Mesenchymal stem cell (in vitro differentiated cells and primary cell): ENCODE measurements at regions not wholly inside any gene's neighbourhood (a gene's known extent, or its start where the extent isn't known, plus 50 kb on each side); places are given as distances from the start of the nearest gene placed in this dataset.

Source experiments
- DNase-seq: peaks from one replicate; pipeline ENCODE4 v3.0.0-alpha.2; 2013
- H2AFZ ChIP-seq: one replicate; pipeline ENCODE4 v1.6.1; 2013; ENCODE audit warnings: low read depth, mild to moderate bottlenecking, control low read depth, inconsistent platforms, low read length, moderate library complexity
- H2AK5ac ChIP-seq: 2 replicates; pipeline ENCODE4 v1.6.1; 2013; ENCODE audit warnings: low read length, moderate library complexity, mild to moderate bottlenecking, inconsistent platforms; ENCODE audit not compliant: severe bottlenecking
- H2BK120ac ChIP-seq: one replicate; pipeline ENCODE4 v1.6.1; 2013; ENCODE audit warnings: low read depth, mild to moderate bottlenecking, inconsistent platforms, low read length, moderate library complexity
- H2BK12ac ChIP-seq, 2 experiments: one replicate each; pipeline ENCODE4 v1.6.1; 2013; ENCODE audit warnings: inconsistent platforms in 2 of 2, low read length in 2 of 2, mild to moderate bottlenecking in 2 of 2, moderate library complexity in 2 of 2, control low read depth in 1 of 2
- H2BK15ac ChIP-seq: one replicate; pipeline ENCODE4 v1.6.1; 2013; ENCODE audit warnings: mild to moderate bottlenecking, low read depth, inconsistent platforms; ENCODE audit not compliant: poor library complexity, severe bottlenecking
- H2BK5ac ChIP-seq: 2 replicates; pipeline ENCODE4 v1.6.1; 2013; ENCODE audit warnings: low read depth, mild to moderate bottlenecking, low read length, control low read depth, inconsistent platforms; ENCODE audit not compliant: poor library complexity, severe bottlenecking
- H3K14ac ChIP-seq, 2 experiments: one replicate each; pipeline ENCODE4 v1.6.1; 2013; ENCODE audit warnings: inconsistent platforms in 2 of 2, low read length in 2 of 2, control low read depth in 1 of 2, mild to moderate bottlenecking in 1 of 2, moderate library complexity in 1 of 2
- H3K18ac ChIP-seq, 2 experiments: one replicate each; pipeline ENCODE4 v1.6.1; 2013; ENCODE audit warnings: inconsistent platforms in 2 of 2, low read length in 2 of 2, control low read depth in 1 of 2, low read depth in 1 of 2, mild to moderate bottlenecking in 1 of 2
- H3K23ac ChIP-seq, 2 experiments: one replicate each; pipeline ENCODE4 v1.6.1; 2013; ENCODE audit warnings: inconsistent platforms in 2 of 2, low read length in 2 of 2, mild to moderate bottlenecking in 2 of 2, moderate library complexity in 2 of 2, control low read depth in 1 of 2
- H3K27ac ChIP-seq: 2 replicates; pipeline ENCODE4 v1.5.1; 2013; ENCODE audit warnings: mild to moderate bottlenecking, moderate library complexity, low read length, control low read depth, inconsistent platforms; ENCODE audit not compliant: poor library complexity, severe bottlenecking
- H3K27me3 ChIP-seq, 2 experiments: 2 replicates each; pipeline versions ENCODE4 v1.6.1 to v1.7.0; 2013; ENCODE audit warnings: low read length in 2 of 2, mild to moderate bottlenecking in 2 of 2, moderate library complexity in 2 of 2, control low read depth in 1 of 2, inconsistent platforms in 1 of 2; ENCODE audit not compliant: control insufficient read depth in 1 of 2, insufficient read depth in 1 of 2
- H3K36me3 ChIP-seq, 2 experiments: 2 replicates each; pipeline versions ENCODE4 v1.6.1 to v1.7.0; 2013; ENCODE audit warnings: low read length in 2 of 2, control low read depth in 1 of 2, inconsistent platforms in 1 of 2, low read depth in 1 of 2, mild to moderate bottlenecking in 1 of 2; ENCODE audit not compliant: insufficient read depth in 2 of 2, control insufficient read depth in 1 of 2
- H3K4ac ChIP-seq, 2 experiments: one replicate each; pipeline ENCODE4 v1.6.1; 2013; ENCODE audit warnings: inconsistent platforms in 2 of 2, low read length in 2 of 2, mild to moderate bottlenecking in 2 of 2, moderate library complexity in 2 of 2, control low read depth in 1 of 2, low read depth in 1 of 2
- H3K4me1 ChIP-seq: 2 replicates; pipeline ENCODE4 v1.6.1; 2013; ENCODE audit warnings: low read depth, low read length, control low read depth; ENCODE audit not compliant: control insufficient read depth, insufficient read depth
- H3K4me2 ChIP-seq: 2 replicates; pipeline ENCODE4 v1.6.1; 2013; ENCODE audit warnings: low read length, mild to moderate bottlenecking, inconsistent platforms; ENCODE audit not compliant: poor library complexity, severe bottlenecking
- H3K4me3 ChIP-seq, 2 experiments: 2 replicates each; pipeline versions ENCODE4 v1.5.1 to v1.7.0; 2013; ENCODE audit warnings: low read length in 2 of 2, mild to moderate bottlenecking in 2 of 2, control low read depth in 1 of 2, low read depth in 1 of 2; ENCODE audit not compliant: insufficient read depth in 1 of 2
- H3K79me1 ChIP-seq: replicated peaks from 2 replicates; pipeline ENCODE4 v1.6.1; 2013; ENCODE audit warnings: mild to moderate bottlenecking, control low read depth, low read length, inconsistent platforms; ENCODE audit not compliant: poor library complexity, severe bottlenecking
- H3K9ac ChIP-seq: 2 replicates; pipeline ENCODE4 v1.7.0; 2013; ENCODE audit warnings: mild to moderate bottlenecking, low read length, moderate library complexity
- H3K9me3 ChIP-seq: 2 replicates; pipeline ENCODE4 v1.7.0; 2013; ENCODE audit warnings: mild to moderate bottlenecking, low read length; ENCODE audit not compliant: control insufficient read depth
- H4K8ac ChIP-seq: one replicate; pipeline ENCODE4 v1.6.1; 2013; ENCODE audit warnings: inconsistent platforms, mild to moderate bottlenecking, low read length, moderate library complexity
- H4K91ac ChIP-seq: one replicate; pipeline ENCODE4 v1.6.1; 2013; ENCODE audit warnings: mild to moderate bottlenecking, low read length, inconsistent platforms
- WGBS: methylation state at CpG from one replicate; pipeline ENCODE4 v1.1.7; 2013; ENCODE audit warnings: mixed read lengths; 5-methylcytosine and 5-hydroxymethylcytosine counted together

DNA sequence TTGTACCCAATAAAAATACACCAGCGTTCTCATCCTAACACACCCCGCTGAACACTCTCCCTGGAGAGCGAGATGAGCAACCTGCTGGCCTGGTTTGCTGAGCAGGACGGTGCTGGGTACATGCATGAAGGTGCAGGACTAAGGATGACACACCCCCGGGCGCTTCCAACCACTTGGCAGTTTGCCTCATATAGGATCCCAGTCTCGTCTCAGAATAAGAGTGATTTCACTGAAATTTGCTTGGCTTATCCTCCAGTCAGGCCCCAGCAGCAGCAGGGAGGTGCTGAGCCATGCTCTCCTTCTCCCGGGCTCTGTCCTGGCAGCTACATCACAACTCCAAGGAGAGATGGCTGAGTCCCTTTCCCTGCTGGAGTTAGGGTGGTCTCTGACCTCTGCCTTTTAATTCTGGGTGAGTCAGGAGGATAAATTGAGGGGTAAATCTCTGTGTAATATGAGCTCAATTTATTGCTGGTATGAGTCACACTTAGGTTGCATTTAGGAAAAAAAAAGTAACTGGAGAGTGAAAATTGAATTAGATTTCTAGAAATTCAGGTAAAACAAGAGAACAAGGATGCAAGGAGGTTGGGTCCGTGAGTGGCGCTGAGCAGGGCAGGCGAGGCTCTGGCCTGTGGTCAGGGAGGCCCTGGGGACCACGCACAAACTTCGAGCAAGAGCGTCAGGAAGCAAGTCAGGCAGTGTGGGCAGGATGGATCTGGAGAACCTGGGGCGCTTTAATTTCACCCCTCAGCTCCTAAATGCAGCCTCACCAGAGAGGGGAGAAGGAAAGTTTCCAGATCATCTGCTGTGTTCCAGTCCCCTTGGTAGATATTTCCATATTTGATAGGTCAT is 974.0 kb downstream of the TBC1D22A start:
- 73% methylated on average over 15 of the region's 15 CpGs for WGBS
- no peak overlapping the region for H2AK5ac ChIP-seq
- H3K9me3 ChIP-seq: peaks cover 5% of the 10 kb centered on the region
- no peaks in the 10 kb centered on the region for H3K4me1 ChIP-seq
- no peak overlapping the region for H2BK12ac ChIP-seq
- no peak for DNase-seq
- no peak overlapping the region for H4K91ac ChIP-seq
- no peak overlapping the region for H3K4me2 ChIP-seq
- H3K23ac ChIP-seq: no peak overlapping the region
- no peak overlapping the region for H2BK15ac ChIP-seq
- no peak overlapping the region for H2AFZ ChIP-seq
- no peak overlapping the region for H3K14ac ChIP-seq
- no peak overlapping the region for H3K4me3 ChIP-seq
- H2BK5ac ChIP-seq: no peak overlapping the region
- no peak overlapping the region for H2BK120ac ChIP-seq
- no peak overlapping the region for H3K4ac ChIP-seq
- no peaks in the 10 kb centered on the region for H3K27me3 ChIP-seq
- H3K36me3 ChIP-seq: no peaks in the 10 kb centered on the region
- H4K8ac ChIP-seq: no peak overlapping the region
- H3K27ac ChIP-seq: no peak overlapping the region
- no peak overlapping the region for H3K18ac ChIP-seq
- no peak overlapping the region for H3K9ac ChIP-seq
- H3K79me1 ChIP-seq: no peaks in the 10 kb centered on the region

DNA sequence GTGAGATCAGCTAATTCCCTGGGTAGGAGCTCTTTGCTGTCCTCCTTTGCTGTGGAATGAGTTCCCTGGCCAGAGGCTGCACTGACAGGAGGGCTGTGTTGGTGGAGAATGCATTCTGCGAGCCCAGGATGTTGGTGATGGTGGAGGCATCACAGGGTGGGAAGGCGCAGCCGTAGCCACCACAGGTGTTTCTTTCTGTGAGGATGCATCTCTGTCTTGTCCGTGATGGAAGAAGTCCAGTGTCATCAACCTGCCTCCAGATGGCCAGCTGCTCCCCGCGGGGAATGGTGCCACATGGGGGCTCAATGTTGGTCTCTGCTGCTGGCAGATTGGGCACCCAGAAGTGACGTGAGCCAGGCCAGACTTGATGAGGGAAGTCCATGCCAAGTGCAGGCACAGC is 972.1 kb downstream of the TBC1D22A start:
- no peak overlapping the region for H2AFZ ChIP-seq
- no peaks in the 10 kb centered on the region for H3K27me3 ChIP-seq
- H2BK5ac ChIP-seq: no peak overlapping the region
- peaks cover 5% of the 10 kb centered on the region for H3K9me3 ChIP-seq
- no peak overlapping the region for H2AK5ac ChIP-seq
- no peaks in the 10 kb centered on the region for H3K4me1 ChIP-seq
- H4K8ac ChIP-seq: no peak overlapping the region
- H3K9ac ChIP-seq: no peak overlapping the region
- H3K4me3 ChIP-seq: peak overlapping the region in 1 of 2 experiments; percentile 26
- no peak overlapping the region for H2BK12ac ChIP-seq
- no peak overlapping the region for H3K4ac ChIP-seq
- no peaks in the 10 kb centered on the region for H3K79me1 ChIP-seq
- H3K27ac ChIP-seq: no peak overlapping the region
- H3K14ac ChIP-seq: no peak overlapping the region
- H4K91ac ChIP-seq: peak overlapping the region; percentile 15
- H3K18ac ChIP-seq: no peak overlapping the region
- no peaks in the 10 kb centered on the region for H3K36me3 ChIP-seq
- WGBS: 76% methylated on average over 7 of the region's 7 CpGs
- H3K4me2 ChIP-seq: no peak overlapping the region
- no peak overlapping the region for H2BK120ac ChIP-seq
- H3K23ac ChIP-seq: no peak overlapping the region
- DNase-seq: no peak
- H2BK15ac ChIP-seq: no peak overlapping the region

DNA sequence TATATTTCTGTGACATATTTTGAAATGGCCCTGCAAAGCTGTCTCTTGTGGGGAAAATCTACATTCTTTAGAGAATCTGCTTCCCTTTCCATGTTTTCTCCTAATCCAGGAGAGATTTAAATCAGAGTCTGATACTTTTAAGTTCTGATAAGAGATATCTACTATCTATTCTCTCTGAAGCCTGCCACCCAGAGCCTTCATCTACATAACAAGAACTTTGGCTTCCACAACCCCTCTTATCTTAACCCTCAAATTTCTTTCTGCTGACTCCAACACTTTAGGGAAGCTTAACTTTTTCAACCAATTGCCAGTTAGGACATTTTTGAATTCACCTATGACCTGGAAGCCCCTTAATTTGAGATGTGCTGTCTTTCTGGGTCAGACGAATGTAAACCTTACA is 965.2 kb downstream of the TBC1D22A start:
- no peaks in the 10 kb centered on the region for H3K4me1 ChIP-seq
- no peak overlapping the region for H4K8ac ChIP-seq
- no peak overlapping the region for H2AK5ac ChIP-seq
- no peaks in the 10 kb centered on the region for H3K36me3 ChIP-seq
- no peak overlapping the region for H3K4me2 ChIP-seq
- no peak overlapping the region for H2AFZ ChIP-seq
- H3K4me3 ChIP-seq: no peak overlapping the region
- H3K18ac ChIP-seq: no peak overlapping the region
- no peak overlapping the region for H3K4ac ChIP-seq
- no peak overlapping the region for H2BK15ac ChIP-seq
- no peak overlapping the region for H4K91ac ChIP-seq
- no peak overlapping the region for H3K27ac ChIP-seq
- H3K9ac ChIP-seq: no peak overlapping the region
- H2BK12ac ChIP-seq: no peak overlapping the region
- H3K27me3 ChIP-seq: no peaks in the 10 kb centered on the region
- H3K23ac ChIP-seq: no peak overlapping the region
- no peak overlapping the region for H2BK5ac ChIP-seq
- DNase-seq: no peak
- H3K9me3 ChIP-seq: peaks cover 5% of the 10 kb centered on the region
- no peak overlapping the region for H2BK120ac ChIP-seq
- no CpG with 5 or more reads among the region's 1 CpG for WGBS
- H3K14ac ChIP-seq: no peak overlapping the region
- no peaks in the 10 kb centered on the region for H3K79me1 ChIP-seq

DNA sequence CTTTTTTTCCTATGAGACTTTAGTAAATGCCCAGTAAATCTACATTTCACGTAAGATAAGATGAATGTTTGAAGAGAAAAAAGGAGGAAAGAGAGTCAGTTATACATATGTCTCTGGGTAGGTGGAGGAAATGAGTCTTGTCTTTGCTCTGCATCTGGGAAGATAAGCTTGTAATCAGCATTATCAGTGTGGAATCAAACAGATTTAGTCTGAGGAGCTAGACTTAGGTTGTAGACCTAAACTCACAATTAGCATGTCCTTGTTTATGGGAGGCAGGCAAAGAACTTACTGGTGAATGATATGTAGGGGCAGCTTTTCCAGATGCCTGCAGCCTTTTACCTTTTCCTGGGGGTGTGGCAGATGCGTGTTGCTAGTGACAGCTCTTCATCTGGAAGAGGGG is 962.3 kb downstream of the TBC1D22A start:
- H4K91ac ChIP-seq: no peak overlapping the region
- 45% methylated on average over 2 of the region's 2 CpGs for WGBS
- no peak overlapping the region for H2BK5ac ChIP-seq
- no peak overlapping the region for H3K14ac ChIP-seq
- H3K18ac ChIP-seq: no peak overlapping the region
- no peak overlapping the region for H2BK120ac ChIP-seq
- DNase-seq: no peak
- no peak overlapping the region for H3K23ac ChIP-seq
- no peaks in the 10 kb centered on the region for H3K9me3 ChIP-seq
- no peak overlapping the region for H4K8ac ChIP-seq
- no peak overlapping the region for H3K4me3 ChIP-seq
- no peaks in the 10 kb centered on the region for H3K4me1 ChIP-seq
- no peak overlapping the region for H2AK5ac ChIP-seq
- H2BK15ac ChIP-seq: no peak overlapping the region
- no peaks in the 10 kb centered on the region for H3K36me3 ChIP-seq
- H3K79me1 ChIP-seq: no peaks in the 10 kb centered on the region
- H3K9ac ChIP-seq: no peak overlapping the region
- H3K4ac ChIP-seq: no peak overlapping the region
- H3K4me2 ChIP-seq: no peak overlapping the region
- no peak overlapping the region for H2AFZ ChIP-seq
- no peak overlapping the region for H3K27ac ChIP-seq
- H2BK12ac ChIP-seq: no peak overlapping the region
- H3K27me3 ChIP-seq: no peaks in the 10 kb centered on the region
